SK-N-SH (cell line): ENCODE measurements at regions not wholly inside any gene's neighbourhood (a gene's known extent, or its start where the extent isn't known, plus 50 kb on each side); places are given as distances from the start of the nearest gene placed in this dataset.

Experiments used
- CTCF ChIA-PET: fragments of 300-600, 350-600 bp; formaldehyde crosslinking; extraction: SDS; loops from one replicate; lab custom pipeline; 2021; lab: Yijun Ruan, JAX
- POLR2A ChIA-PET: fragments of 350-600 bp; sonication (Branson Sonifier 250); formaldehyde crosslinking; extraction: SDS; loops from one replicate; lab custom pipeline; 2020; ENCODE audit warnings: antibody characterized with exemption, inconsistent platforms; lab: Yijun Ruan, JAX
- DNase-seq: peaks from one replicate; pipeline ENCODE4 v3.0.0; 2012
- H2AFZ ChIP-seq: fragments of 200-600 bp; sonication (generic); 2 replicates; pipeline ENCODE4 v1.8.1; 2016; ENCODE audit warnings: antibody characterized with exemption, mild to moderate bottlenecking, low read depth
- H3F3A ChIP-seq: fragments of 200-600 bp; sonication (generic); replicated peaks from 2 replicates; pipeline ENCODE3; 2016; ENCODE audit warnings: antibody characterized with exemption, mild to moderate bottlenecking; ENCODE audit not compliant: insufficient read depth
- H3K27ac ChIP-seq, 2 experiments: fragments of 200-500 bp in 1 of 2; fragments of 200-600 bp in 1 of 2; sonication (Bioruptor generic) in 1 of 2; sonication (generic), shearing (Covaris generic) in 1 of 2; 2 replicates each; pipeline versions ENCODE4 v1.5.1 to v1.6.1; 2014 to 2016; ENCODE audit warnings: low read depth in 2 of 2, inconsistent platforms in 1 of 2, low read length in 1 of 2, mild to moderate bottlenecking in 1 of 2, mixed read lengths in 1 of 2
- H3K27me3 ChIP-seq: fragments of 200-600 bp; sonication (generic), shearing (Covaris generic); 2 replicates; pipeline ENCODE4 v1.6.1; 2016; ENCODE audit warnings: mixed run types; ENCODE audit not compliant: insufficient read depth
- H3K36me3 ChIP-seq, 2 experiments: fragments of 200-500 bp in 1 of 2; fragments of 200-600 bp in 1 of 2; sonication (Bioruptor generic) in 1 of 2; sonication (generic) in 1 of 2; replicated peaks in 1 of 2; 2 replicates each; pipeline versions ENCODE3 to v1.5.1; 2014 to 2016; ENCODE audit warnings: low read length in 1 of 2, mild to moderate bottlenecking in 1 of 2; ENCODE audit not compliant: insufficient read depth in 2 of 2, control insufficient read depth in 1 of 2
- H3K4me1 ChIP-seq, 2 experiments: fragments of 200-500 bp in 1 of 2; fragments of 200-600 bp in 1 of 2; sonication (Bioruptor generic) in 1 of 2; sonication (generic), shearing (Covaris generic) in 1 of 2; 2 replicates each; pipeline versions ENCODE4 v1.5.1 to v1.6.1; 2014 to 2016; ENCODE audit warnings: low read depth in 1 of 2, low read length in 1 of 2, mixed run types in 1 of 2; ENCODE audit not compliant: insufficient read depth in 2 of 2, control insufficient read depth in 1 of 2
- H3K4me2 ChIP-seq: fragments of 200-600 bp; sonication (generic), shearing (Covaris generic); 2 replicates; pipeline ENCODE4 v1.6.1; 2017; ENCODE audit warnings: mixed run types
- H3K4me3 ChIP-seq, 2 experiments: fragments of 200-500 bp in 1 of 2; fragments of 200-600 bp in 1 of 2; sonication (Bioruptor generic) in 1 of 2; sonication (generic), shearing (Covaris generic) in 1 of 2; 2 replicates each; pipeline versions ENCODE4 v1.5.1 to v1.8.1; 2014 to 2016; ENCODE audit warnings: low read depth in 2 of 2, inconsistent platforms in 1 of 2, low read length in 1 of 2, mild to moderate bottlenecking in 1 of 2, mixed read lengths in 1 of 2, moderate library complexity in 1 of 2
- H3K79me2 ChIP-seq: fragments of 200-600 bp; sonication (generic); 2 replicates; pipeline ENCODE4 v1.8.1; 2017; ENCODE audit warnings: mild to moderate bottlenecking; ENCODE audit not compliant: insufficient read depth
- H3K9ac ChIP-seq: fragments of 200-600 bp; sonication (generic); 2 replicates; pipeline ENCODE4 v1.6.1; 2017; ENCODE audit warnings: mixed run types
- H3K9me2 ChIP-seq: fragments of 200-600 bp; sonication (generic); 2 replicates; pipeline ENCODE4 v1.6.1; 2017; ENCODE audit warnings: mixed run types
- H3K9me3 ChIP-seq: fragments of 200-600 bp; sonication (generic); 2 replicates; pipeline ENCODE4 v1.6.1; 2017; ENCODE audit warnings: mixed run types, mild to moderate bottlenecking, moderate library complexity
- H4K20me1 ChIP-seq: fragments of 200-600 bp; sonication (generic); 2 replicates; pipeline ENCODE4 v1.6.1; 2017; ENCODE audit warnings: mild to moderate bottlenecking, mixed run types; ENCODE audit not compliant: insufficient read depth
- ELF1 ChIP-seq: IDR thresholded peaks from 2 replicates; pipeline ENCODE4 v1.4.0; 2012
- EZH2phosphoT487 ChIP-seq: fragments of 200-600 bp; sonication (generic); IDR thresholded peaks from 2 replicates; pipeline ENCODE4 v1.6.1; 2017; ENCODE audit warnings: low read depth, mixed run types, mild to moderate bottlenecking, antibody characterized with exemption, moderate library complexity, borderline replicate concordance
- FOXJ3 ChIP-seq: sonication (generic); formaldehyde crosslinking; IDR thresholded peaks from 2 replicates; pipeline ENCODE4 v1.5.1; 2020; ENCODE audit warnings: mild to moderate bottlenecking, missing genetic modification reagents
- JUND ChIP-seq: IDR thresholded peaks from 2 replicates; pipeline ENCODE4 v1.4.0; 2012
- MEF2A ChIP-seq: IDR thresholded peaks from 2 replicates; pipeline ENCODE4 v1.4.0; 2012; ENCODE audit warnings: low read depth, borderline replicate concordance
- PBX3 ChIP-seq: IDR thresholded peaks from 2 replicates; pipeline ENCODE4; 2012
- RFX5 ChIP-seq: IDR thresholded peaks from 2 replicates; pipeline ENCODE4 v1.6.1; 2012; ENCODE audit warnings: mild to moderate bottlenecking, improper control_type of control experiment, low read length
- RXRA ChIP-seq: IDR thresholded peaks from 2 replicates; pipeline ENCODE4 v1.4.0; 2012; ENCODE audit warnings: low read depth, mild to moderate bottlenecking, borderline replicate concordance
- SMC3 ChIP-seq: IDR thresholded peaks from 2 replicates; pipeline ENCODE4 v1.6.1; 2012; ENCODE audit warnings: low read depth, low read length, improper control_type of control experiment
- ZBTB33 ChIP-seq: IDR thresholded peaks from 2 replicates; pipeline ENCODE4 v1.4.0; 2012; ENCODE audit warnings: low read depth, borderline replicate concordance
- WGBS: methylation state at CpG from one replicate; pipeline ENCODE4 v1.1.6; 2017; ENCODE audit warnings: low lambda C conversion rate; 5-methylcytosine and 5-hydroxymethylcytosine counted together
- TF ChIP-seq, protein P1 (sequence below): IDR thresholded peaks from 2 replicates; pipeline ENCODE4 v1.4.0; 2012; ENCODE audit warnings: low read depth, borderline replicate concordance
- TF ChIP-seq, protein P2 (sequence below): IDR thresholded peaks from 2 replicates; pipeline ENCODE4 v1.6.1; 2012; ENCODE audit warnings: mild to moderate bottlenecking, low read depth, low read length, moderate library complexity

DNA sequence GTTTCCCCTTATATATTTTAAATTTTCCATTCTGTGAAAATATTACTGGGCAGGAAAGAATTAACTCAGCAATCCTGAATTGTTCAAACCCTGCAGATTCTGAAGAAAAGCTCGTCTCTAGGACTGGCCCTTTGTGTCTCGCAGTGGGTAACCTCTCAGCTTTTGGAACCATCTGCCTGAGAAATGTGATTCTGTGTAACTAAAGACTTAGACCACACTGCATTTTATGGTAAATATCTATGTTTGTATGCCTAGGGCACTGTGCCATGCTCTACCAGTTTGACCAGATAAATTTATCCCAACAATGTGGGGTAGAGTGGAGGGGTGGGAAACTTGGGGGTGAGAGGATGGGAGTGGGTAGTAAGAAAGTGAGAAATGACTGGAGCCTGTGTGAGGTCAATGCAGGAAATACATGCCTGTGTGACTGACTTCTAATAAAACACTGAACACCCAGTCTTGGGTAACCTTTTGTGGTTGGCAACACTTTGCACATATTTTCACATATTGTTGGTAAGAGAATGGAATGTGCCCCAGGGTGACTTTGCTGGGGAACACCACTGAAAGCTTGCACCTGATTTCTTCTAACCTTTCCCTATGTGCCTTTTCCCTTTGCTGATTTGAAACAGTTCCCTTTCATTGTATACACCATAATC lies 1181.9 kb downstream of the OLFM4 start:
- no peak overlapping the region for H3K9ac ChIP-seq
- H3K27ac ChIP-seq = no peak overlapping the region
- TF ChIP-seq EZH2phosphoT487 (no peak), PBX3 (no peak), MEF2A (no peak), FOXJ3 (CRISPR knock-in tag) (no peak), RFX5 (no peak)
- H3K4me2 ChIP-seq = no peak overlapping the region
- no peaks in the 10 kb centered on the region for H3K9me3 ChIP-seq
- no peaks in the 10 kb centered on the region for H3K79me2 ChIP-seq
- ChIA-PET POLR2A (no interaction called here), CTCF (no interaction called here)
- no peak overlapping the region for H2AFZ ChIP-seq
- H3K36me3 ChIP-seq = no peaks in the 10 kb centered on the region
- H3K4me1 ChIP-seq = no peaks in the 10 kb centered on the region
- H3K27me3 ChIP-seq = no peaks in the 10 kb centered on the region
- H4K20me1 ChIP-seq = no peaks in the 10 kb centered on the region
- no peaks in the 10 kb centered on the region for H3K9me2 ChIP-seq
- H3K4me3 ChIP-seq = no peak overlapping the region
- no peak for DNase-seq
- no peaks in the 10 kb centered on the region for H3F3A ChIP-seq
- 0% methylated on average over 2 of the region's 2 CpGs for WGBS

GRCh38 chr13:54216221-54216620 lies 1187.6 kb downstream of the OLFM4 start:
- no peaks in the 10 kb centered on the region for H3K27me3 ChIP-seq
- 0% methylated on average over 2 of the region's 2 CpGs for WGBS
- CTCF ChIA-PET = no interaction called here

More at GRCh38 chr13:54216221-54216620, 1187.6 kb downstream of the OLFM4 start:
- Histone ChIP-seq H3K27ac (no peak overlapping the region), H3K9me2 (no peaks in the 10 kb centered on the region), H3K79me2 (no peaks in the 10 kb centered on the region), H3K9ac (no peak overlapping the region), H3K9me3 (no peaks in the 10 kb centered on the region), H2AFZ (no peak overlapping the region), H3F3A (no peaks in the 10 kb centered on the region), H4K20me1 (no peaks in the 10 kb centered on the region), H3K36me3 (no peaks in the 10 kb centered on the region), H3K4me3 (no peak overlapping the region), H3K4me1 (no peaks in the 10 kb centered on the region), H3K4me2 (no peak overlapping the region)
- no peak for DNase-seq
- POLR2A ChIA-PET = no interaction called here
- TF ChIP-seq SMC3 (no peak), RXRA (no peak), PBX3 (no peak), ELF1 (no peak), FOXJ3 (CRISPR knock-in tag) (no peak), JUND (no peak), ZBTB33 (no peak), MEF2A (no peak)
- TF ChIP-seq, protein P1, sequence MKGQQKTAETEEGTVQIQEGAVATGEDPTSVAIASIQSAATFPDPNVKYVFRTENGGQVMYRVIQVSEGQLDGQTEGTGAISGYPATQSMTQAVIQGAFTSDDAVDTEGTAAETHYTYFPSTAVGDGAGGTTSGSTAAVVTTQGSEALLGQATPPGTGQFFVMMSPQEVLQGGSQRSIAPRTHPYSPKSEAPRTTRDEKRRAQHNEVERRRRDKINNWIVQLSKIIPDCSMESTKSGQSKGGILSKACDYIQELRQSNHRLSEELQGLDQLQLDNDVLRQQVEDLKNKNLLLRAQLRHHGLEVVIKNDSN = no peak
- TF ChIP-seq, protein P2, sequence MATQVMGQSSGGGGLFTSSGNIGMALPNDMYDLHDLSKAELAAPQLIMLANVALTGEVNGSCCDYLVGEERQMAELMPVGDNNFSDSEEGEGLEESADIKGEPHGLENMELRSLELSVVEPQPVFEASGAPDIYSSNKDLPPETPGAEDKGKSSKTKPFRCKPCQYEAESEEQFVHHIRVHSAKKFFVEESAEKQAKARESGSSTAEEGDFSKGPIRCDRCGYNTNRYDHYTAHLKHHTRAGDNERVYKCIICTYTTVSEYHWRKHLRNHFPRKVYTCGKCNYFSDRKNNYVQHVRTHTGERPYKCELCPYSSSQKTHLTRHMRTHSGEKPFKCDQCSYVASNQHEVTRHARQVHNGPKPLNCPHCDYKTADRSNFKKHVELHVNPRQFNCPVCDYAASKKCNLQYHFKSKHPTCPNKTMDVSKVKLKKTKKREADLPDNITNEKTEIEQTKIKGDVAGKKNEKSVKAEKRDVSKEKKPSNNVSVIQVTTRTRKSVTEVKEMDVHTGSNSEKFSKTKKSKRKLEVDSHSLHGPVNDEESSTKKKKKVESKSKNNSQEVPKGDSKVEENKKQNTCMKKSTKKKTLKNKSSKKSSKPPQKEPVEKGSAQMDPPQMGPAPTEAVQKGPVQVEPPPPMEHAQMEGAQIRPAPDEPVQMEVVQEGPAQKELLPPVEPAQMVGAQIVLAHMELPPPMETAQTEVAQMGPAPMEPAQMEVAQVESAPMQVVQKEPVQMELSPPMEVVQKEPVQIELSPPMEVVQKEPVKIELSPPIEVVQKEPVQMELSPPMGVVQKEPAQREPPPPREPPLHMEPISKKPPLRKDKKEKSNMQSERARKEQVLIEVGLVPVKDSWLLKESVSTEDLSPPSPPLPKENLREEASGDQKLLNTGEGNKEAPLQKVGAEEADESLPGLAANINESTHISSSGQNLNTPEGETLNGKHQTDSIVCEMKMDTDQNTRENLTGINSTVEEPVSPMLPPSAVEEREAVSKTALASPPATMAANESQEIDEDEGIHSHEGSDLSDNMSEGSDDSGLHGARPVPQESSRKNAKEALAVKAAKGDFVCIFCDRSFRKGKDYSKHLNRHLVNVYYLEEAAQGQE = no peak
